WTC11 (cell line): ENCODE measurements at regions not wholly inside any gene's neighbourhood (a gene's known extent, or its start where the extent isn't known, plus 50 kb on each side); places are given as distances from the start of the nearest gene placed in this dataset.

ENCODE experiments used
- ATAC-seq: fragments of 200-7000 bp; cut with Tn5 transposase; 2 replicates; pipeline ENCODE4 v1.10.0; 2021; ENCODE audit warnings: mild to moderate bottlenecking, moderate library complexity
- CTCF ChIA-PET: fragments of 300-600 bp; sonication (Branson Sonifier 250); formaldehyde crosslinking; loops from one replicate; lab custom pipeline; 2021; ENCODE audit warnings: antibody characterized with exemption; lab: Charles Lee
- POLR2A ChIA-PET: fragments of 350-600 bp; sonication (Branson Sonifier 250); formaldehyde crosslinking; loops from one replicate; lab custom pipeline; 2021; ENCODE audit warnings: antibody characterized with exemption; lab: Charles Lee
- DNase-seq: peaks from one replicate; pipeline ENCODE4 v3.0.0; 2021; ENCODE audit warnings: low spot score
- H3K27ac Mint-ChIP-seq: 2 replicates; pipeline ENCODE4 v1.8.0; 2021; ENCODE audit warnings: mixed read lengths
- H3K27me3 Mint-ChIP-seq: 2 replicates; pipeline ENCODE4 v1.8.0; 2021; ENCODE audit warnings: low read depth, mild to moderate bottlenecking, moderate library complexity, mixed read lengths
- H3K36me3 Mint-ChIP-seq: 2 replicates; pipeline ENCODE4 v1.8.0; 2021; ENCODE audit warnings: mixed read lengths
- H3K4me1 Mint-ChIP-seq: 2 replicates; pipeline ENCODE4 v1.8.0; 2022; ENCODE audit warnings: mixed read lengths
- H3K4me3 Mint-ChIP-seq: 2 replicates; pipeline ENCODE4 v1.8.0; 2021; ENCODE audit warnings: mild to moderate bottlenecking, moderate library complexity, mixed read lengths
- H3K9me3 Mint-ChIP-seq: 2 replicates; pipeline ENCODE4 v1.8.0; 2021; ENCODE audit warnings: mixed read lengths
- E2F5 ChIP-seq: sonication (generic); formaldehyde crosslinking; IDR thresholded peaks from 2 replicates; pipeline ENCODE4 v1.8.1; 2022; ENCODE audit warnings: mild to moderate bottlenecking, moderate library complexity, missing genetic modification reagents
- EMX1 ChIP-seq: fragments of 250-450 bp; sonication (Bioruptor Pico); IDR thresholded peaks from 2 replicates; pipeline ENCODE4 v1.8.0; 2021; ENCODE audit warnings: mild to moderate bottlenecking
- IRF1 ChIP-seq: sonication (generic); formaldehyde crosslinking; IDR thresholded peaks from 2 replicates; pipeline ENCODE4 v1.8.0; 2023; ENCODE audit warnings: missing genetic modification reagents
- JAZF1 ChIP-seq: fragments of 250-450 bp; sonication (Bioruptor Pico); IDR thresholded peaks from 2 replicates; pipeline ENCODE4 v1.9.0; 2021; ENCODE audit warnings: moderate library complexity, mild to moderate bottlenecking, inconsistent platforms
- MAX ChIP-seq: sonication (generic); formaldehyde crosslinking; IDR thresholded peaks from 2 replicates; pipeline ENCODE4 v1.8.0; 2022; ENCODE audit warnings: mild to moderate bottlenecking, missing genetic modification reagents
- MXD4 ChIP-seq: fragments of 250-450 bp; sonication (Bioruptor Pico); IDR thresholded peaks from 2 replicates; pipeline ENCODE4 v1.8.0; 2021; ENCODE audit warnings: mild to moderate bottlenecking, moderate library complexity, borderline replicate concordance
- MYBL2 ChIP-seq: sonication (generic); formaldehyde crosslinking; IDR thresholded peaks from 2 replicates; pipeline ENCODE4 v1.8.1; 2023; ENCODE audit warnings: mild to moderate bottlenecking, moderate library complexity, missing genetic modification reagents
- NFE2L1 ChIP-seq: sonication (generic); formaldehyde crosslinking; IDR thresholded peaks from 2 replicates; pipeline ENCODE4 v1.8.1; 2023; ENCODE audit warnings: missing genetic modification reagents
- NR3C1 ChIP-seq: sonication (generic); formaldehyde crosslinking; conservative IDR thresholded peaks from 2 replicates; pipeline ENCODE4 v1.8.1; 2023; ENCODE audit warnings: low read depth, mild to moderate bottlenecking, missing genetic modification reagents
- OVOL2 ChIP-seq: fragments of 250-450 bp; sonication (Bioruptor Pico); IDR thresholded peaks from 2 replicates; pipeline ENCODE4 v1.9.0; 2021; ENCODE audit warnings: mild to moderate bottlenecking, borderline replicate concordance
- SOX15 ChIP-seq: fragments of 250-450 bp; sonication (Bioruptor Pico); IDR thresholded peaks from 2 replicates; pipeline ENCODE4 v1.9.0; 2021; ENCODE audit warnings: mild to moderate bottlenecking
- TEAD1 ChIP-seq: sonication (generic); formaldehyde crosslinking; IDR thresholded peaks from 2 replicates; pipeline ENCODE4 v1.8.0; 2022; ENCODE audit warnings: mild to moderate bottlenecking, missing genetic modification reagents
- TEAD4 ChIP-seq: sonication (generic); formaldehyde crosslinking; IDR thresholded peaks from 2 replicates; pipeline ENCODE4 v1.8.0; 2022; ENCODE audit warnings: mild to moderate bottlenecking, missing genetic modification reagents
- USF1 ChIP-seq: sonication (generic); formaldehyde crosslinking; IDR thresholded peaks from 2 replicates; pipeline ENCODE4 v1.8.0; 2022; ENCODE audit warnings: mild to moderate bottlenecking, missing genetic modification reagents
- USF2 ChIP-seq: sonication (generic); formaldehyde crosslinking; IDR thresholded peaks from 2 replicates; pipeline ENCODE4 v1.8.1; 2023; ENCODE audit warnings: mild to moderate bottlenecking, missing genetic modification reagents, moderate library complexity
- ZNF121 ChIP-seq: sonication (generic); formaldehyde crosslinking; IDR thresholded peaks from 2 replicates; pipeline ENCODE4 v1.8.0; 2023; ENCODE audit warnings: missing genetic modification reagents
- ZNF263 ChIP-seq: sonication (generic); formaldehyde crosslinking; IDR thresholded peaks from 2 replicates; pipeline ENCODE4 v1.8.1; 2022; ENCODE audit warnings: low read depth, mild to moderate bottlenecking, moderate library complexity, missing genetic modification reagents
- ZNF425 ChIP-seq: fragments of 250-450 bp; sonication (Bioruptor Pico); conservative IDR thresholded peaks from 2 replicates; pipeline ENCODE4 v1.9.0; 2021; ENCODE audit warnings: mild to moderate bottlenecking
- ZNF512 ChIP-seq: sonication (generic); formaldehyde crosslinking; IDR thresholded peaks from 2 replicates; pipeline ENCODE4 v1.8.1; 2022; ENCODE audit warnings: missing genetic modification reagents, borderline replicate concordance
- ZNF671 ChIP-seq: fragments of 250-450 bp; sonication (Bioruptor Pico); IDR thresholded peaks from 2 replicates; pipeline ENCODE4 v1.8.0; 2021; ENCODE audit warnings: mild to moderate bottlenecking
- ZSCAN18 ChIP-seq: fragments of 250-450 bp; sonication (Bioruptor Pico); IDR thresholded peaks from 2 replicates; pipeline ENCODE4 v2.1.2; 2022; ENCODE audit warnings: mild to moderate bottlenecking, moderate library complexity
- TF ChIP-seq, protein P1 (sequence below): sonication (generic); formaldehyde crosslinking; IDR thresholded peaks from 2 replicates; pipeline ENCODE4 v1.8.0; 2022; ENCODE audit warnings: missing genetic modification reagents

DNA sequence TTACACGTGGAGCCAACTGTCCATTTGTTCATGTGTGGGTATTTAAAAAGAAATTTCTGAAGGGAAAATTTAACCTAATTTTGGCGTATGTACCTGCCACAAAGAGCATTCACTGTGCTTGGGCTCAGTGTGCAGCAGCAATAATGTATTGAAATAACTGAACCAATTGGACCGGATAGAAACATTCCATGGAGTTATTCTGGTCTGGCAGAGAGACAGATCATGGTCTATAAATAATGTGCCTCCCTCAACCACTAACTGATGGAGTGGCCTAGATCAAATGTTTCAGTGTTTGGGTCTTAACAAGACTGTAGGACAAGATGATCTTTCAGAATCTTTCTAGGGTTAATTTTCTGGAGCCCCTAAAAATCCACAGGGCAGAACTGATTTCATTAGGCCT lies 469.7 kb downstream of the PRELID2 start:
- CTCF ChIA-PET = no interaction called here
- DNase-seq (no peak), ATAC-seq (no peak)
- TF ChIP-seq IRF1 (CRISPR knock-in tag) = no peak
- no peak for TF ChIP-seq ZNF121 (CRISPR knock-in tag)
- no peak for TF ChIP-seq ZNF671 (CRISPR knock-in tag)
- no peak for TF ChIP-seq JAZF1 (CRISPR knock-in tag)
- no peak for TF ChIP-seq ZSCAN18 (CRISPR knock-in tag)
- TF ChIP-seq TEAD4 (CRISPR knock-in tag) = no peak
- no peak for TF ChIP-seq ZNF512 (CRISPR knock-in tag)
- TF ChIP-seq ZNF425 (CRISPR knock-in tag) = no peak
- TF ChIP-seq MYBL2 (CRISPR knock-in tag) = no peak
- no peaks in the 10 kb centered on the region for H3K36me3 Mint-ChIP-seq
- POLR2A ChIA-PET = no interaction called here
- H3K27me3 Mint-ChIP-seq = no peaks in the 10 kb centered on the region
- peaks cover 7% of the 10 kb centered on the region for H3K9me3 Mint-ChIP-seq
- H3K4me1 Mint-ChIP-seq = no peaks in the 10 kb centered on the region
- no peak overlapping the region for H3K27ac Mint-ChIP-seq
- no peak overlapping the region for H3K4me3 Mint-ChIP-seq

DNA sequence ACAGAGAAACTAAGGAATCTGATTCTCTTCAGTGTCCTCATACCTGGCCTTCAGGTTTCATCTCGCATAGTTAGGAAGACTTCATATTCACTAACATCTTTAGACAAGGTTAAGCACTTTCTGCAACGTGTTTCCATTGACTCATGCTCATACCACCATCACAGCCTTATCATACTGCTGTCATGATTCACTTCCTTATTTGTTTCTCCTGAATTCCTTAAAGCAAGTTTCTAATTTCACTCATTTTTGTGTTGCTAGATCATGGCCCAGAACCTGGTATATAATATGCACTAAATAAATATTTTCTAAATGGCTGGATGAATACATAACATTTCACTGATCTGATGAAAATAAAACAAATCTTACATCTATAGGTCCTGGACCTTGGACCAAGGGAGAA lies 472.9 kb downstream of the PRELID2 start:
- H3K36me3 Mint-ChIP-seq = peaks cover 6% of the 10 kb centered on the region; the same call in 1 of the 2 replicates
- H3K4me3 Mint-ChIP-seq = no peak overlapping the region
- ChIA-PET POLR2A (no interaction called here), CTCF (no interaction called here)
- H3K4me1 Mint-ChIP-seq = no peaks in the 10 kb centered on the region
- H3K9me3 Mint-ChIP-seq = peaks cover 12% of the 10 kb centered on the region
- H3K27ac Mint-ChIP-seq = no peak overlapping the region
- ATAC-seq (no peak), DNase-seq (no peak)
- no peaks in the 10 kb centered on the region for H3K27me3 Mint-ChIP-seq
- no peak for TF ChIP-seq MYBL2 (CRISPR knock-in tag)
- TF ChIP-seq USF2 = no peak
- no peak for TF ChIP-seq NFE2L1 (CRISPR knock-in tag)
- no peak for TF ChIP-seq MAX (CRISPR knock-in tag)
- TF ChIP-seq SOX15 = no peak
- TF ChIP-seq OVOL2 (CRISPR knock-in tag) = no peak
- TF ChIP-seq, protein P1, sequence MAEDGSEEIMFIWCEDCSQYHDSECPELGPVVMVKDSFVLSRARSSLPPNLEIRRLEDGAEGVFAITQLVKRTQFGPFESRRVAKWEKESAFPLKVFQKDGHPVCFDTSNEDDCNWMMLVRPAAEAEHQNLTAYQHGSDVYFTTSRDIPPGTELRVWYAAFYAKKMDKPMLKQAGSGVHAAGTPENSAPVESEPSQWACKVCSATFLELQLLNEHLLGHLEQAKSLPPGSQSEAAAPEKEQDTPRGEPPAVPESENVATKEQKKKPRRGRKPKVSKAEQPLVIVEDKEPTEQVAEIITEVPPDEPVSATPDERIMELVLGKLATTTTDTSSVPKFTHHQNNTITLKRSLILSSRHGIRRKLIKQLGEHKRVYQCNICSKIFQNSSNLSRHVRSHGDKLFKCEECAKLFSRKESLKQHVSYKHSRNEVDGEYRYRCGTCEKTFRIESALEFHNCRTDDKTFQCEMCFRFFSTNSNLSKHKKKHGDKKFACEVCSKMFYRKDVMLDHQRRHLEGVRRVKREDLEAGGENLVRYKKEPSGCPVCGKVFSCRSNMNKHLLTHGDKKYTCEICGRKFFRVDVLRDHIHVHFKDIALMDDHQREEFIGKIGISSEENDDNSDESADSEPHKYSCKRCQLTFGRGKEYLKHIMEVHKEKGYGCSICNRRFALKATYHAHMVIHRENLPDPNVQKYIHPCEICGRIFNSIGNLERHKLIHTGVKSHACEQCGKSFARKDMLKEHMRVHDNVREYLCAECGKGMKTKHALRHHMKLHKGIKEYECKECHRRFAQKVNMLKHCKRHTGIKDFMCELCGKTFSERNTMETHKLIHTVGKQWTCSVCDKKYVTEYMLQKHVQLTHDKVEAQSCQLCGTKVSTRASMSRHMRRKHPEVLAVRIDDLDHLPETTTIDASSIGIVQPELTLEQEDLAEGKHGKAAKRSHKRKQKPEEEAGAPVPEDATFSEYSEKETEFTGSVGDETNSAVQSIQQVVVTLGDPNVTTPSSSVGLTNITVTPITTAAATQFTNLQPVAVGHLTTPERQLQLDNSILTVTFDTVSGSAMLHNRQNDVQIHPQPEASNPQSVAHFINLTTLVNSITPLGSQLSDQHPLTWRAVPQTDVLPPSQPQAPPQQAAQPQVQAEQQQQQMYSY (CRISPR knock-in tag) = no peak
- TF ChIP-seq USF1 (CRISPR knock-in tag) = no peak
- TF ChIP-seq MXD4 = no peak
- TF ChIP-seq E2F5 (CRISPR knock-in tag) = no peak
- no peak for TF ChIP-seq ZNF263 (CRISPR knock-in tag)
- no peak for TF ChIP-seq TEAD1 (CRISPR knock-in tag)
- no peak for TF ChIP-seq EMX1
- TF ChIP-seq NR3C1 = no peak
